Urothelium cell line (cell line): ENCODE measurements at regions not wholly inside any gene's neighbourhood (a gene's known extent, or its start where the extent isn't known, plus 50 kb on each side); places are given as distances from the start of the nearest gene placed in this dataset.
A peak's percentile ranks its signal among the peaks of the same experiment; 100 is the strongest.

Source experiments
- DNase-seq: peaks from one replicate; pipeline ENCODE4 v3.0.0; 2011; ENCODE audit warnings: low spot score, mixed read lengths
- FAIRE-seq: peaks from 2 replicates; lab custom pipeline; 2011; peaks lifted over from hg19 to GRCh38; lab: Jason Lieb, UNC

- no peak for FAIRE-seq
- no peak for DNase-seq
These were observed 50.8 kb upstream of the GADL1 start for GRCh38 chr3:30945291-30945690.

- DNase-seq = no peak
- no peak for FAIRE-seq
These were observed 54.0 kb upstream of the GADL1 start for GRCh38 chr3:30948426-30948825.

- DNase-seq (no peak), FAIRE-seq (no peak)
These were observed 57.4 kb upstream of the GADL1 start for GRCh38 chr3:30951826-30952225.

GRCh38 chr3:30952786-30953185 is 58.3 kb upstream of the GADL1 start:
- FAIRE-seq (peak; percentile 5), DNase-seq (no peak)

- FAIRE-seq (no peak), DNase-seq (no peak)
These were observed 60.0 kb upstream of the GADL1 start for GRCh38 chr3:30954426-30954825.

GRCh38 chr3:30962084-30962483 is 67.6 kb upstream of the GADL1 start:
- no peak for FAIRE-seq
- DNase-seq = no peak

GRCh38 chr3:30962493-30962892 is 68.0 kb upstream of the GADL1 start:
- FAIRE-seq (no peak), DNase-seq (no peak)

- FAIRE-seq = no peak
- DNase-seq = no peak
These were observed 68.8 kb upstream of the GADL1 start for GRCh38 chr3:30963223-30963722.

GRCh38 chr3:30964612-30965011 is 70.2 kb upstream of the GADL1 start:
- FAIRE-seq (no peak), DNase-seq (no peak)

- no peak for FAIRE-seq
- no peak for DNase-seq
These were observed 72.4 kb upstream of the GADL1 start for GRCh38 chr3:30966896-30967295.

GRCh38 chr3:30970183-30970582 is 75.7 kb upstream of the GADL1 start:
- DNase-seq = peak; percentile 9
- FAIRE-seq = no peak

- DNase-seq (no peak), FAIRE-seq (no peak)
These were observed 78.0 kb upstream of the GADL1 start for GRCh38 chr3:30972449-30972848.

GRCh38 chr3:30974071-30974470 is 79.6 kb upstream of the GADL1 start:
- FAIRE-seq = no peak
- DNase-seq = no peak

- FAIRE-seq (no peak), DNase-seq (no peak)
These were observed 83.1 kb upstream of the GADL1 start for GRCh38 chr3:30977592-30977991.

GRCh38 chr3:30980993-30981392 is 86.5 kb upstream of the GADL1 start:
- FAIRE-seq (no peak), DNase-seq (no peak)

GRCh38 chr3:30982416-30983075 is 88.1 kb upstream of the GADL1 start:
- FAIRE-seq (no peak), DNase-seq (no peak)

GRCh38 chr3:30984855-30985749 is 90.6 kb upstream of the GADL1 start:
- FAIRE-seq = no peak
- DNase-seq = no peak

- DNase-seq (no peak), FAIRE-seq (no peak)
These were observed 92.1 kb upstream of the GADL1 start for GRCh38 chr3:30986551-30986950.

GRCh38 chr3:30988769-30989168 is 94.3 kb upstream of the GADL1 start:
- FAIRE-seq (no peak), DNase-seq (no peak)

- no peak for FAIRE-seq
These were observed 95.0 kb upstream of the GADL1 start for GRCh38 chr3:30989276-30990030.

GRCh38 chr3:30996467-30996866 is 102.0 kb upstream of the GADL1 start:
- no peak for DNase-seq
- no peak for FAIRE-seq

More at GRCh38 chr3:30989276-30990030, 95.0 kb upstream of the GADL1 start:
- no peak for DNase-seq
